H7 (cell line): ENCODE measurements at regions not wholly inside any gene's neighbourhood (a gene's known extent, or its start where the extent isn't known, plus 50 kb on each side); places are given as distances from the start of the nearest gene placed in this dataset.

Experiments
- DNase-seq: peaks from one replicate; pipeline ENCODE4 v3.0.0; 2012
- H3K27me3 ChIP-seq: 2 replicates; pipeline ENCODE4 v1.6.0; 2011; ENCODE audit warnings: mild to moderate bottlenecking, low read length; ENCODE audit not compliant: control insufficient read depth, insufficient read depth
- H3K36me3 ChIP-seq: replicated peaks from 2 replicates; pipeline ENCODE4 v1.5.1; 2011; ENCODE audit warnings: low read length; ENCODE audit not compliant: control insufficient read depth, insufficient read depth
- H3K4me3 ChIP-seq: 2 replicates; pipeline ENCODE4 v1.5.1; 2011; ENCODE audit warnings: low read depth, mild to moderate bottlenecking, control low read depth, low read length, moderate library complexity; ENCODE audit not compliant: insufficient read depth

DNA sequence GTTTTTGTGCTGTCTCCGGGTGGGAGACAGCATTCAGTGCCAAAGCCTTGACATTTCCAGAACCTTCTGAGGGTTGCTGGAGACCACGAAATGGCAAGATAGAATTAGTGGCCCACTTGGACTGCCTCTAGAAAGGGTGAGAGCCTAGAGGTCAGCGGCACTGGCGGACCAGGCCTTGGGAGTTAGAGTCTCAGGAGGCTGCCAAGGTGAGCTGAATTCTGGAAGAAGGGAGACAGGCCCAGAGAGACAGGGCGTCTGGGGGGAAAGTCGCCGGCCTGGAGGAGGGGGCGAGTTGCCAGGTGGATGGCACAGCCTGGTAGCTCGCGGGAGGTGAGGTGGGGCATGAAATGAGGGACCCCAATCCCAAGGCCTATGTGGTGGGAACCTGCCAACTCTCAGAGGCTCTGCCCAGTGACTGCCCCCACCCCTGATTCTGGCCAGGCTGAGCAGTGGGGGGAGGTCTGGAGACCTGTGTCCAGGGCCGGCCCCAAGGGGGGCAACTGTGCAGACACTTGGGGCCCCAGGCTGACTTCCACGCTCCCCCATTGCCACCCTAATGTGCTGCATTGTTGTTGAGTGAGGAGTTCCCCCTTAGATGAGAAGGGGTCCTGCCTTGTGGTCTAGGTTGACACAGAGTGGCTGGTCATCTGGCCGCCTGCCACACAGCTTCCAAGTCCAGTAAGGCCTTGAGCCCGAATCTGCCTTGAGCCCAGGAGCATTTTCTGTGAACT is 211.1 kb upstream of the CIBAR2 start:
- H3K36me3 ChIP-seq, result no peaks in the 10 kb centered on the region
- H3K27me3 ChIP-seq, result no peaks in the 10 kb centered on the region
- no peak overlapping the region for H3K4me3 ChIP-seq
- no peak for DNase-seq

DNA sequence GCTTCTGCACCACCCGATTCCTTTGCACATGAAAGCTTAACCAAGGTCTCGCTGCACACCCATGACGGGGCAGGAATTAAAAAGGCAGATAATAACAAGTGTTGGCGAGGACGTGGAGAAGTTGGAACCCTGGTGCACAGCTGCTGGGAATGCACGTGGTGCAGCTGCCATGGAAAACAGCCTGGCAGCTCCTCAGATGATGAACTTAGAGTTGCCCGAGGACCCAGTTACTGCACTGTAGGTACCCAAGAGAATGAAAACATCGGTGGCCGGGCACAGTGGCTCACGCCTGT is 211.6 kb upstream of the CIBAR2 start:
- DNase-seq, result no peak

DNA sequence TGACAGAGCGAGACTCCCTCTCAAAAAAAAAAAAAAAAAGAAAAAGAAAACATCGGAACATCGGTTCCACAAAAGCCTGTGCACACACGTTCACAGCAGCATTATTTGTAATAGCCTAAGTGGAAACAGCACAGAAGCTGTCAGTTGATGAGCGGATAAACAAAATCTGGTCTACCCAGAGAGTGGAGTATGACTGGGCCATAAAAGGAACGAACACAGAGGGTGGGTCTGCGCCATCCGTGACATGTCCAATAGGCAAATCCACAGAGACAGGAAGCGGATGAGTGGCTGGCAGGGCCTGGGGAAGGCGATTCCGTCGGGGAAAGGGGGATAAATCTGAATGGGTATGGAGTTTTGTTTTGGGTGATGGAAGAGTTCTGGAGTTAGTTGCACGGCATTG is 212.2 kb upstream of the CIBAR2 start:
- H3K36me3 ChIP-seq, result no peaks in the 10 kb centered on the region
- peaks cover 3% of the 10 kb centered on the region; the same call in 1 of the 2 replicates for H3K27me3 ChIP-seq
- H3K4me3 ChIP-seq, result no peak overlapping the region
- DNase-seq, result no peak

More for the DNA sequence above, 211.6 kb upstream of the CIBAR2 start:
- H3K36me3 ChIP-seq, result no peaks in the 10 kb centered on the region
- no peaks in the 10 kb centered on the region for H3K27me3 ChIP-seq
- no peak overlapping the region for H3K4me3 ChIP-seq

DNA sequence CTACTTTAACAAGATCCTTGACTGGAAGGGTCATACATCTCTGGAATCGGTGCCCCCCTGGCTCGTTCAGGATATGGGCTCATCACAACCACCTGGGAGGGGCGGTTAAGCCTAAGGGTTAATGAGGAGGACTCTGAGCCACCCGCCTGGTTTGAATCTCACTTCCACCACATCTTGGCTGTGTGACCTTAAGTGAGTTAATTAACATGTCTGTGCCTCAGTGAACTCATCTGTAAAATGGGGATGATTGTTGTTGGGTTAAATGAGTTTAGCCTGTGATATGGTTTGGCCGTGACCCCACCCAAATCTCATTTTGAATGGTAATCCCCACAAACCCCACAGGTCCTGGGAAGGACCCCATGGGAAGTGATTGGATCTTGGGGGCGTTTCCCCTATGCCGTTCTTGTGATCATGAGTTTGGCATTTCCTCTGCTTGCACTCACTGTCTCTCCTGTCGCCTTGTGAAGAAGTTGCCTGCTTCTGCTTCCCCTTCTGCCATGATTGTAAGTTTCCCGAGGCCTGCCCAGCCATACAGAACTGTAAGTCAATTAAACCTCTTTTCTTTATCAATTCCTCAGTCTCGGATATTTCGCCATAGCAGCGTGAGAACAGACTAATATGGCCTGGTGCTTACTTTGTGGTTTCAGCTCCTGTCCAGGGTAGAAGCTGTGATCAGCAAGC is 214.0 kb upstream of the CIBAR2 start:
- H3K4me3 ChIP-seq, result no peak overlapping the region
- H3K36me3 ChIP-seq, result no peaks in the 10 kb centered on the region
- no peak for DNase-seq
- H3K27me3 ChIP-seq, result peaks cover 11% of the 10 kb centered on the region; the same call in 1 of the 2 replicates

DNA sequence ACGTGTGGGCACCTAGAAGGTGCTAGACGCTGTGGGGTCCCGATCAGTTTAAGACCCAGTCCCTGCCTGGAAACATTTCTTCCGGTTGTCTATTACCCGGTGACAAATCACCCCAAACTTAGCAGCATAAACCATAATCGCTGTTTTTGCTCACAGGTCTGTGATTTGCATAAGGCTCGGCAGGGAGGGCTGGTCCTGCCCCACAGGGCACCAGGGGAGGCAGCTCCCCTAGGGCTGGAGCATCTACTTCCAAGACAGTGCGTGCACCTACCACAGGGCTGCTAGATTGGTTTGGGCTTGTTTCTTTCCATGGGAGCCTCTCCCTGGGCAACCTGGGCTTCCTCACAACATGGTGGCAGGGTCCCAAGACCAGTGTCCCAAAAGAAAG is 214.5 kb upstream of the CIBAR2 start:
- H3K27me3 ChIP-seq, result peaks cover 13% of the 10 kb centered on the region; the same call in 1 of the 2 replicates
- no peak overlapping the region for H3K4me3 ChIP-seq
- no peaks in the 10 kb centered on the region for H3K36me3 ChIP-seq
- no peak for DNase-seq

DNA sequence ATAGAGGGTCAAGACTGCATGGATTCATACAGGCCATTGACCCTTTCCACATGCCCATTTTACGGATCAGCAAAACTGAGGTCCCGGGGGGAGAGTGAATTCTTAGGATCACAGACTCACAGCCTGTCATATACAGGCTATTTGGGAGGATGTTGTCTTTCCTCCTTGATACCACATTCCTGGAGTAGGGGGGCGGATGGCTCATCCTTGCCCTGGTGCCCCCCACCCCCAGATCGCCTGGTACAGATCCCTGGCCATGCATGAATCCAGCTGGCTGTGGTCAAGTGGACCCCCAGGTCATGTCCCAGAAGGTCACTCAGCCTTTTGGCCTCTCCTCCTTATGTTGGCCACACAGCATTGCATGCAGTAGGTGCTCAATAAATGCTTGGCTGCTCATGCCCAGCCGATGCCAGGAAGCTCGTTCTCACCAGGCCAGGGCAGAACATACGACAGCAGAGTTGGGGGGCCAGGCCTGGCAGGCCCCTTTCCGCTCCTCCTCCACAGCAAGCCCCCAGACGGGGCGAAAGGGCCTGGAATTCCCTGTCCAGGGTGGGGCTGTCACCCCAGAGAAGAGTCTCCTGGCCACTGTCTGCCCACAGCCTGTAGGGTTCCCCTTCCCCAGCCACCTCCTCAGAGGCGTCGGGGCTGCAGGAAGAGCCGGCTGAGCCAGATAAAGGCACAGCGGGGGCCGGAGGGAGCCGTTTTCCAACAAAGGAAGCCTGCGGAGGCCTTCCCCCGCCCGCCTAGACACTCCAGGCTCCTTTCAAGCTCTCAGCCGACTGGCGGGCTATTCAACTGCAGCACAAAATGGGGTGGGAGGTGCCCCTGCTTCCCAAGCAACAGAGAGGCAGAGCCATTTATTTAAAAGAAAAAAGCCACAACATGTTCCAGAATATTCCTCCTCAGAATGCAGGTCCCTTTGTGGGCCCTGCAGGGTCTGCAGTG is 215.7 kb upstream of the CIBAR2 start:
- Histone ChIP-seq H3K36me3 (no peaks in the 10 kb centered on the region), H3K4me3 (peak overlapping the region; percentile 29; the same call in 1 of the 2 replicates)
- peak; percentile 94 for DNase-seq

DNA sequence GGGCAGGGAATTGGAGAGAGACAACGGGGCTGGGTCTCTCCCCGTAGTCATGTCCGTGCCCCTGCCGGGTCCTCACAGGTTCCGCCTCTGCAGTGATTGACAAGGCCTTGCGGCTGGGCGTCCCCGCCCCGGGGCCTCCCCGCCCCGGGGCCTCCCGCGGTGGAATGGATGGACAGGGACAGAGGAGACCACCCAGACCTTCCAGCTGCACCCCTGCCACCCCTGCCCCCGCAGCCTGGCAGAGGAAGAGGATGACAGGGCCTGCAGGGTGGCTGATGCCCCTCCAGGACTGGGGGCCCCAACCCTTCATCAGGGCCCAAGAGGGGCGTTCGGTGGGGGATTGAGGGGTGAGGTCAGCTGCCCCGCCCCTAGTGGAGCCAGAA is 216.4 kb upstream of the CIBAR2 start:
- H3K27me3 ChIP-seq, result peaks cover 28% of the 10 kb centered on the region
- no peaks in the 10 kb centered on the region for H3K36me3 ChIP-seq
- DNase-seq, result peak; percentile 92
- peak overlapping the region; percentile 29; the same call in 1 of the 2 replicates for H3K4me3 ChIP-seq

More for the DNA sequence above, 215.7 kb upstream of the CIBAR2 start:
- peaks cover 22% of the 10 kb centered on the region; the same call in 1 of the 2 replicates for H3K27me3 ChIP-seq

DNA sequence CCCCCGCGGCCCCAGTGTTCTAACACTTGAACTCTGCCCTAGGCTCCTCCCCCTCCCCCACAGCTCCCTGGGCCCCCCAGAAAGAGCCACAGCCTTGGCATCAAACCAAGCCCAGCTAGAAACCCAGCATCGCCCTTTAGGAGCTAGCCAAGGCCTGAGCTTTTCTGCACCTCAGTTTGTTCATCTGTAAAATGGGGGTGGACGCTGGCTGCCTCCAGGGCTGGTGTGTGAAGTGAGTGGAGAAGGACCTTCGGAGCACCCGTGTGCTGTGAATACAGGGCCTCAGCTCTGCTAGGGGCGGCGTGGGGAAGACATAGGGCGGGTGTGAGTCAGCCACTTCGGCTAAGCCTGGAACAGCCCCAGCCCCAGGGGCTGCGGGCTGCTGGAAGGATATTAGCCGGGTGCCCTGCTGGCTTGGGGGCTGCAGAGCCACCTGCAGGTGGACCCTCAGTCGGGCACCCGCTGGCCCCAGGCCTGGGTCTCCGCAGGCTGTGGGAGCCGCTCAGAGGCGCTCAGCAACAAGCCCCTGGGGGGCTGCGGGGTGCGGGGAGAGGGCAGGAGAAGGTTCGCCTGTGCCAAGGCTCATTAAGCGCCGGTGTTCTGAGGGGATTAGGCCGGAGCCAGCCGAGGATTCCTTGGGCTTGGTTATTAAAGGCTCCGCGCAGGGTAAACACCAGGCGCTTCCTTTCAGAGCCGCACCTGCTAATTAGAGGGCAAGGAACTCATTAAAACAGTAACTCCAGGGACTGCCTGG is 217.0 kb upstream of the CIBAR2 start:
- DNase-seq, result peak; percentile 84
- peaks cover 34% of the 10 kb centered on the region for H3K27me3 ChIP-seq
- H3K36me3 ChIP-seq, result no peaks in the 10 kb centered on the region
- peak overlapping the region; percentile 16 for H3K4me3 ChIP-seq

DNA sequence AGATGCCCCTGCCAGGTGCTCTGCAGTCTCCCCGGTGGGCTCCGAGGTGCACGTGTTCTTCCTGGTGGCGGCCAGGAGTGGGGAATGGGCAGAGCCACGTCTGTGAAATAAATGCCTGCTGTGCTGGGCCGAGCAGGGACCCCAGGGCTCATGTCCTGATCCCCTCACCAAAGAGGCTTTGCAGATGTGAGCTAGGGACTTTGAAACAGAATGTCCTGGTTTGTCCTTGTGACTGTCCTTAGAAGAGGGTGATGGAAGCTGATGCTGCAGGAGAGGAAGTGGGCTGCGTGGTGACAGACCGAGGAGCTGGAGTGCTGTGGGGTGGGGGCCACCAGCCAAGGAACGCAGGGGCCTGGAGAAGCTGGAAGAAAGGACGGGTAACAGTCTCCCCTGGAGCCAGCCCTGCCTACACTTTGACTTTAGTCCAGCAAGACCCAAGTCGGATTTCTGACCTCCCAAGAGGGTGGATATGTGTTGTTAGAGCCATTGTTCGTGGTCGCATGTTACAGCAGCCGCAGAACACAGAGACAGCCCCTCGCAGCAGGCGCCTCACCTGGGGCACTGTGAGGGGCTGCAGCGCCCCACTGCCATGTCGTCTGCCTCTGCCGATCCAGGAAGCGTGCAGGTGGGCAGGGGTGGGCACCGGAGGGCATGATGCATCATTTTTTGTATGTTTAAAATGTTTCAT is 217.9 kb upstream of the CIBAR2 start:
- no peaks in the 10 kb centered on the region for H3K36me3 ChIP-seq
- DNase-seq, result peak; percentile 52
- no peak overlapping the region for H3K4me3 ChIP-seq
- peaks cover 35% of the 10 kb centered on the region for H3K27me3 ChIP-seq

DNA sequence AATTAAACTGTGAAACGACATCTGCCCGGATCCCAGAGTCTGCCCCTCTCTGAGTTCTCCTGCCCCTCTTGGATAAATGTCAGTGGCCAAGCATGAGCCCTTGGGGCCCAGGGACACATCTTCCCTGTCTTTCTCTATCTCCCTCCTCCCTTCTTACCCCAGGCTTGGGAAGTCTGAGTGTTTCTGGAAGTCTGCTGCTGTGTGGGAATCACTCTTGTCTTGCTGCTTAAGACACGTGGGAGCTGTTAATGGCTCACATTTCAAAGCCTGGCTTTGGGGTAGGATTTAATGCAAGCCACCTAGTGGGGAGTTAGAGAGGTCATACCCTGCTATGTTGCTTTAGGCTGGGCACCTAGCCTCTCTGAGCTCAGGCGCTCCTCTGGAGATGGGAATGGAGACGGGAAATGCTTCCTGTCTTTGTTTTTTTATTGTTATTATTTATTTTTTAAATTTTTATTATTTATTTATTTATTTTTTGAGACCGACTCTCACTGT is 218.5 kb upstream of the CIBAR2 start:
- H3K4me3 ChIP-seq, result no peak overlapping the region
- peak; percentile 88 for DNase-seq

DNA sequence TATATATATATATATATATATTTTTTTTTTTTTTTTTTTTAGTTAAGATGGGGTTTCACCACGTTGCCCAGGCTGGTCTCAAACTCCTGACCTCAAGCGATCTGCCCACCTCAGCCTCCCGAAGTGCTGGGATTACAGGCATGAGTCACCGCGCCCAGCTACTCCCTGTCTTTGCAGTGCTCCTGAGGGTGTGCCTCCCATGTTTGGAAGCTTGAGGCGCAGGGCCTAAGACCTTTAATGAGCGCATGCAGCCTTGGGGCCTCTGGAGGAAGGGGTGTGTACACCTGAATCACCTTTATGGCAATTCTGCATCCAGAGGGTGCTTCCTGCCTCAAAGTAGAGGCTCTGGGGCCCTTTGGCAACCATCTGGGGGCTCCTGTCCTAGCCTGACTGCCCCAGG is 219.4 kb upstream of the CIBAR2 start:
- no peak overlapping the region for H3K4me3 ChIP-seq
- no peak for DNase-seq
- no peaks in the 10 kb centered on the region for H3K36me3 ChIP-seq
- peaks cover 37% of the 10 kb centered on the region for H3K27me3 ChIP-seq

More for the DNA sequence above, 218.5 kb upstream of the CIBAR2 start:
- Histone ChIP-seq H3K36me3 (no peaks in the 10 kb centered on the region), H3K27me3 (peaks cover 37% of the 10 kb centered on the region)

DNA sequence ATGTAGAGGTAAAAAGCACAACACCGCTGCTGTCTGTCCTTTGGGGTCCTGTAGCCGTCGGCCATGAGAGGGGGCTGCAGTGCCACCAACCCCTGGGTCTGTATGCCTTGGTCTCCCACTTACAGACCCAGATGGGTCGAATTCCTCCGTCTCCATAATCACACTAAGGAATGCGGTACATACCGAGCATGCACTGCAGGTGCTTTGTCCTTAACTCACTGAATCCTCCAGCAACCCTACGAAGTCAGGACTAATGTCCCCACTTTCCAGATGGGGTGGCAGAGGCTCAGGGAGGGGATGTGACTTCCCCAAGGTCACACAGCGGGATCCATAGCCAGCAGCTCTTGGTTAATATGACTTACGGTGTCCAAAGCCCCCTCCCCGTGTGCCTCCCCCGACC is 219.9 kb upstream of the CIBAR2 start:
- Histone ChIP-seq H3K4me3 (no peak overlapping the region), H3K27me3 (peaks cover 37% of the 10 kb centered on the region), H3K36me3 (no peaks in the 10 kb centered on the region)
- peak; percentile 87 for DNase-seq

DNA sequence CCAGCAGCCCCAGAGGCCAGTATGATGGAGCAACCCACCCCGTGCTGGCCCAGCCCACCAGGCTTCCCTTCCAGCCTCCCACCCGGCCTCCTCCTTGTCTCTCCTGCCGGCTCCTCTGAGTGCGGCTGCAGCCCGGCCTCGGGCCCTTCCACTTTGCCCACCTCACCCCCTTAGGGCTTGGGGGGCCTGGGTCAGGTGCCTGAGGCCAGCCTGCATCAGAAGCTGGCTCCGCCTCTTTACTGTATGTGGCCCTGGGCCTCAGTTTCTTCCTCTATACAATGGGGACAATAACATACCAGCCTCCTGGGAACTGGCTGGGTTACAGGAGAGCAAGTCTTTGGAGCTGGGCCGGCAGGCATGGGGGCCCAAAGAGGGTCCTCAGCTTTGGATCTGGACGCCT is 221.1 kb upstream of the CIBAR2 start:
- H3K36me3 ChIP-seq, result no peaks in the 10 kb centered on the region
- no peak for DNase-seq
- H3K4me3 ChIP-seq, result no peak overlapping the region
- H3K27me3 ChIP-seq, result peaks cover 37% of the 10 kb centered on the region
